Lung (tissue), 11 donors: ENCODE measurements at regions not wholly inside any gene's neighbourhood (a gene's known extent, or its start where the extent isn't known, plus 50 kb on each side); places are given as distances from the start of the nearest gene placed in this dataset.

Experiments
- ATAC-seq: fragments of 200-7000 bp; cut with Tn5 transposase; one replicate; pipeline ENCODE4 v1.9.1; 2020; ENCODE audit warnings: moderate number of reproducible peaks; ENCODE audit not compliant: insufficient read depth, low FRiP score
- DNase-seq, 3 donors: peaks; one replicate each; pipeline ENCODE4 v3.0.0-alpha.2; 2013 to 2017
- H3K27ac ChIP-seq, 2 donors: one replicate each; pipeline ENCODE4 v1.5.1; 2013; ENCODE audit warnings: mild to moderate bottlenecking in 2 of 2, moderate library complexity in 2 of 2, control low read depth in 1 of 2, inconsistent platforms in 1 of 2, low read depth in 1 of 2, low read length in 1 of 2
- H3K27me3 ChIP-seq, 3 donors: one replicate each; pipeline ENCODE4 v1.5.1; 2013; ENCODE audit warnings: low read length in 2 of 3; ENCODE audit not compliant: control insufficient read depth in 3 of 3, insufficient read depth in 3 of 3
- H3K36me3 ChIP-seq, 4 donors: one replicate each; pipeline ENCODE4 v1.5.1; 2013; ENCODE audit warnings: low read length in 4 of 4, mild to moderate bottlenecking in 1 of 4, moderate library complexity in 1 of 4; ENCODE audit not compliant: control insufficient read depth in 4 of 4, insufficient read depth in 4 of 4
- H3K4me1 ChIP-seq, 5 donors: one replicate each; pipeline ENCODE4 v1.5.1; 2013; ENCODE audit warnings: low read length in 5 of 5, mild to moderate bottlenecking in 2 of 5, moderate library complexity in 1 of 5; ENCODE audit not compliant: control insufficient read depth in 5 of 5, insufficient read depth in 5 of 5
- H3K4me3 ChIP-seq: one replicate; pipeline ENCODE4 v1.5.1; 2013; ENCODE audit warnings: mild to moderate bottlenecking, control low read depth, moderate library complexity
- H3K9ac ChIP-seq, 2 donors: one replicate each; pipeline ENCODE4 v1.5.1; 2013; ENCODE audit warnings: low read length in 2 of 2, control low read depth in 1 of 2; ENCODE audit not compliant: insufficient read depth in 1 of 2
- H3K9me3 ChIP-seq, 4 donors: one replicate each; pipeline ENCODE4 v1.5.1; 2013; ENCODE audit warnings: low read length in 3 of 4, mild to moderate bottlenecking in 1 of 4, moderate library complexity in 1 of 4; ENCODE audit not compliant: control insufficient read depth in 4 of 4, insufficient read depth in 3 of 4
- CTCF ChIP-seq: IDR thresholded peaks from 2 replicates; pipeline ENCODE4 v1.5.1; 2012; ENCODE audit warnings: mild to moderate bottlenecking; ENCODE audit errors: control extremely low read depth, extremely low read depth
- WGBS, 2 donors: extraction: QIAGEN DNeasy Blood & Tissue Kit; methylation state at CpG; one replicate each; pipeline ENCODE4 v1.1.7; 2013; 5-methylcytosine and 5-hydroxymethylcytosine counted together
- donor health status: control.
- donor health status: control.
- donor health status: Bipolar disorder and iron deficiency.
- donor health status: healthy.
- donor health status: DM: yes; HTN: yes; CAD: no.

- WGBS, 2 donors = 46 to 49% methylated on average over 1 of the region's 1 CpG
- H3K4me3 ChIP-seq = no peak overlapping the region
- ATAC-seq = no peak
These were observed 472.8 kb downstream of the DMRTA1 start for GRCh38 chr9:22919423-22919822.

GRCh38 chr9:22921742-22922141 lies 475.1 kb downstream of the DMRTA1 start:
- no peak for DNase-seq
- no peaks in the 10 kb centered on the region for H3K36me3 ChIP-seq
- no peak for ATAC-seq
- H3K4me3 ChIP-seq = no peak overlapping the region
- no peak overlapping the region for H3K27ac ChIP-seq
- H3K4me1 ChIP-seq = no peaks in the 10 kb centered on the region
- H3K27me3 ChIP-seq = no peaks in the 10 kb centered on the region
- no peaks in the 10 kb centered on the region for H3K9me3 ChIP-seq
- TF ChIP-seq CTCF = no peak
- 53 to 54% methylated on average over 3 of the region's 3 CpGs for WGBS, 2 donors
- H3K9ac ChIP-seq = no peak overlapping the region

More at GRCh38 chr9:22919423-22919822, 472.8 kb downstream of the DMRTA1 start:
- no peak overlapping the region for H3K27ac ChIP-seq
- TF ChIP-seq CTCF = no peak
- H3K9me3 ChIP-seq = no peaks in the 10 kb centered on the region
- no peaks in the 10 kb centered on the region for H3K36me3 ChIP-seq
- no peak overlapping the region for H3K9ac ChIP-seq
- DNase-seq = no peak
- no peaks in the 10 kb centered on the region for H3K4me1 ChIP-seq
- H3K27me3 ChIP-seq = no peaks in the 10 kb centered on the region

- WGBS, 2 donors = 83 to 84% methylated on average over 4 of the region's 4 CpGs
- no peak for ATAC-seq
- H3K4me1 ChIP-seq = no peaks in the 10 kb centered on the region
These were observed 475.6 kb downstream of the DMRTA1 start for GRCh38 chr9:22922222-22922621.

More at GRCh38 chr9:22922222-22922621, 475.6 kb downstream of the DMRTA1 start:
- H3K4me3 ChIP-seq = no peak overlapping the region
- no peaks in the 10 kb centered on the region for H3K9me3 ChIP-seq
- H3K9ac ChIP-seq = no peak overlapping the region
- no peak for TF ChIP-seq CTCF
- no peak overlapping the region for H3K27ac ChIP-seq
- no peak for DNase-seq
- no peaks in the 10 kb centered on the region for H3K36me3 ChIP-seq
- no peaks in the 10 kb centered on the region for H3K27me3 ChIP-seq
